KBM-7 (cell line): ENCODE measurements at regions not wholly inside any gene's neighbourhood (a gene's known extent, or its start where the extent isn't known, plus 50 kb on each side); places are given as distances from the start of the nearest gene placed in this dataset.

ENCODE experiments used
- DNase-seq: peaks from one replicate; pipeline ENCODE4 v3.0.0-alpha.2; 2015
- in situ Hi-C: fragments of 300-500 bp; cut with MboI; formaldehyde crosslinking; loops from 2 replicates; pipeline ENCODE4 v1.14.3; 2020; ENCODE audit warnings: low sequenced_read_pairs, low pct_unique_long_range_greater_than_20kb, mixed read lengths

DNA sequence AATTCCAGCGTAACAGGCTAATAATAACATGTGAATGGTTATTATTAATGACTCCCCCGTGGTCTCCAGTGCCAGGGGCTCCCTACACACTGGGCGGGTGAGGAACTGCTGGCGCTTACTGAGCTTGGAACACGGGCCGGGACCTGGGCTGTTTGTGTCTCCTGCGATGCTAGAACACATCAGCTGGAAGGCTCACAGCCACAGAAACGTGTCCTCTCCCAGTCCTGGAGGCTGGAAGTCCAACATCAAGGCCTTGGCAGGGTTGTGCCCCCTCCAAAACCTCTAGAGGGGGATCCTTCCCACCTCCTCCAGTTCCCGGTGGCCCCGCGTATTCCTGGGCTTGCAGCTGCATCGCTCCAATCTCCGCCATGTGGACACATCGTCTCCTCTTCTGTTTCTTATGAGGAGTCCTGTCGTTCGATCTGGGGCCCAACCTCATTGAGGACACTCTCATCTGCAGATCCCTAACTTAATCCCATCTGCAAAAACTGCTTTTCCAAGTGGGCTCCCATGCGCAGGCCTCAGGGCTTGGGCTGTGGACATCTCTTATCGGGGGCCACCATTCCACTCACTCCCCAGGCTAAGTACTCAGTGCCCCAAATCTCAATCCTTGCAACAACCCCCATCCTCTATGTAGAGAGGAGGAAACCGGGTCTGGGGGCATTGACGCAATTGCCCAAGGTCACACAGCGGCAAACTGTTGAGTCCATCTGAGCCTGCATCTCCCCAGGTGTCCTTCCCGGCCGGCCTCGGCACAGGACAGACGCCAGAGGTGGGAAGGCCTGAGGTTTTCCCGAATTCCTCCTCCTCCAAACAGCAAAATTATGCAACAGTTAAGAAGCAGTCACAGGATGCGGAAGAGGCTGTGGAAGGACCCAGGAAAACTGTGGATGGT, 193.9 kb downstream of the IRF8 start:
- no peak for DNase-seq
- in situ Hi-C loops = no loop called here

- DNase-seq = no peak
- in situ Hi-C loops = no loop called here
These were observed 195.1 kb downstream of the IRF8 start for GRCh38 chr16:86093801-86094750.

GRCh38 chr16:86095131-86095752, 196.3 kb downstream of the IRF8 start:
- no peak for DNase-seq
- in situ Hi-C loops = no loop called here

- in situ Hi-C loops = no loop called here
These were observed 197.0 kb downstream of the IRF8 start for GRCh38 chr16:86095906-86096485.

GRCh38 chr16:86096850-86097249, 197.9 kb downstream of the IRF8 start:
- in situ Hi-C loops = no loop called here

More at GRCh38 chr16:86095906-86096485, 197.0 kb downstream of the IRF8 start:
- no peak for DNase-seq

GRCh38 chr16:86099326-86099725, 200.4 kb downstream of the IRF8 start:
- no peak for DNase-seq
- in situ Hi-C loops = no loop called here

More at GRCh38 chr16:86096850-86097249, 197.9 kb downstream of the IRF8 start:
- DNase-seq = no peak

DNA sequence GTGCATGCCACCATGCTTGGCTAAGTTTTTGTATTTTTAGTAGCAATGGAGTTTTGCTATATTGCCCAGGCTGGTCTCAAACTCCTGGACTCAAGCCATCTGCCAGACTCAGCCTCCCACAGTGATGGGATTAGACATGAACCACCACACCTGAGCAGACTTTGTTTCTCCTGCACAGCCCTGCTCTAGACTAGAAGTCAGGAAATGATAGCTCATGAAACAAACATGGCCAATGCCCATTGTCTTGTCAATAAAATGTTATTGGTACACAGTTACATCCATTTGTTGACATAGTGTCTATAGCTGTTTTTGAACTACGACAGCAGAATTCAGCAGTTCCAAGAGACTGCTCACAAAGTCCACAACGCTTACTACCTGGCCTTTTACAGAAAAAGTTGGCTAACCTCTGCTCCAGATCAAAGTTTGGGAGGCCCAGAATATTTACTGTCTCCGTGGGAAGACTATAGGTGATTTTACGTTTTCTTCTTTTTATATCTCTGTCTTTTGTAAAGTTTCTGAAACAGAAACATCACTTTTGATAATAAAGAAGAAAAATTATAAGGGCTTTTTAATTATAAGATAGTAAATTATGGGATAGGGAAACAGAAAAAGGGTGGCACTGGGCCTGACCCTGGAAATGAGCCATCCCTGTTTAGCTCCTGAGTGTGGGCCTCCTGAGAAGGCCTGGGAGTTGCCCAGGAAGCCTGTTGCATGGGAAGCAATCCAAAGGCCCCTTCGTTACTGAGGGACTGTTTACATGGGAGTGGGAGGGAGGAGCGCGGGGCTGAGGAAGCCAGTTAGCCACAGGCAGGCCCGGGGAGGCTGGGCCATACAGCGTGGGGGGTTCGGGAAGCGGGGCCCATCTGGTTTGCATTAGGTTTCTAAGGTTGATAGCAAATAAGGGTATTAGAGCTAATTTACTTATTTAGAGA, 201.5 kb downstream of the IRF8 start:
- no peak for DNase-seq
- in situ Hi-C loops = no loop called here

DNA sequence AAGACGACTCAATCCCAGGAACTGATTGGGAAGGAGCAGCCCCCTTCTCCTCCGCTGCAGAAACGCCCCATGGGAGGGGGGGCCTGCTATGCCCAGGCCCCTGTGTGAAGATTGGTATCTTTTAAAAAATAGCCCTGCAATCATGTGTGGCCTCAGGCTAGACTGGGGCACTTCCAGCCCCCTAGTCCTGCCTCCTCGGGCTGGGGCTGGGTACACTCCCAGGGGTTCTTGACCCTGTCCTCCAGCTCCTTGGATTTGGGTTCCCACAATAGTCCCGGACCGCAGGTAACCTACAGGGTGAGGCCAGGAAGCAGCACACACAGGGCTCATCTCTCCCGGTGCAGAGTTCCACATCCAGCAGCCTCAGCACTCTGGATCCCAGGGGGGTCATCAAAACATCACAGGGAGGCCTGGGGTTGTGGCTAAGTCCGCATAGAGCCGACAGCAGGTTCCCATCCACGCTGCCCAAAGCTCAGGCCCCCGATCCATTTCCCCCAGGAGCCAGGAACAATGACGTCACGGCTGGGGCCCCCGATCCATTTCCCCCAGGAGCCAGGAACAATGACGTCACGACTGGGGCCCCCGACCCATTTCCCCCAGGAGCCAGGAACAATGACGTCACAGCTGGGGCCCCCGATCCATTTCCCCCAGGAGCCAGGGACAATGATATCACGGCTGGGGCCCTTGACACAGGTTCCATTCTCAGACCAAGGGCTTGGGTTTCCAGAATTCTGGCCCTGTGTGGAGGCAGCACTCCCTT, 202.4 kb downstream of the IRF8 start:
- in situ Hi-C loops = no loop called here
- no peak for DNase-seq

GRCh38 chr16:86101897-86102157, 202.9 kb downstream of the IRF8 start:
- DNase-seq = no peak
- in situ Hi-C loops = no loop called here

DNA sequence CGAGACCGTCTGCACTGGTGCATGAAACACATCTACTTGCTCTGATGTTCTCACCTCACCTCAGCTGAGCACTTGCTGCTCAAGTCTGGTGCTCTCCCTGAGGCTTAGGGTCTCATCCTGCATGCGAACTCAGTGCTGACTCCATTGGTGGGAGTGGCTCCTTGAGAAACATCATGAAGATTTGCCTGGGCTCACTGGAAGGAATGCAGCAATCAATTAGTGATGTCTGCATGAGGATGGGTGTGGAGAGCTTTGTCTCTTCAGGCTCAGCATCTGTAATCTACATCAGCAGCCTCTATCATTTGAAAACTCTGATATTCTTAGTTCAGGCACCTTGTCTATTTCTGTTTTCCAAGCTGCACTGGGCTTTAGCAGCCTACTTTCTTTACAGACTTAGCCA, 204.4 kb downstream of the IRF8 start:
- in situ Hi-C loops = no loop called here
- DNase-seq = no peak

DNA sequence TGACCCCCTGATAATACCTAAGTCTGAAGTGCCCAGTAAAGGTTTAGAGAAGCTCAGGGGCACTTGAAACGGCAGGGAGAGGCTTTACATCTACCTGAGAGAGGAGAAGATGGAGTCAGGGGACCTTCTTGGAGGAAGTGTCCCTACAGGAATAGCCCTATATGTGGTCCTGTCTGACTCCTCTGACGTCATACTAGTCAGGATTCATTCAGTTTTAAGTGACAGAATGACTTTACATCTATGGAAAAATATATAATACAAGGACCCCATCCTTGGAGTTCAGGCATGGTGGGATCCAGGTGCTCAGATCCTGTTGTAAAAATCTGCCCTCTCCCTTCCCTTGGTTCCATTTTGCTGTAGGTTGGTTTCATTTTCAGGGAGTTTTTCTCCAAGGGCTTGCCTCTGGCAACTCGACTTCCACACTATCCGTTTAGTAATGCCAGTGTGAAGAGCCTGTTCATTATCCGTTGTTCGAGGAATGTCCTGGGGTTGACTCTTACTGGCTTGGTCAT, 205.6 kb downstream of the IRF8 start:
- in situ Hi-C loops = no loop called here
- DNase-seq = no peak

DNA sequence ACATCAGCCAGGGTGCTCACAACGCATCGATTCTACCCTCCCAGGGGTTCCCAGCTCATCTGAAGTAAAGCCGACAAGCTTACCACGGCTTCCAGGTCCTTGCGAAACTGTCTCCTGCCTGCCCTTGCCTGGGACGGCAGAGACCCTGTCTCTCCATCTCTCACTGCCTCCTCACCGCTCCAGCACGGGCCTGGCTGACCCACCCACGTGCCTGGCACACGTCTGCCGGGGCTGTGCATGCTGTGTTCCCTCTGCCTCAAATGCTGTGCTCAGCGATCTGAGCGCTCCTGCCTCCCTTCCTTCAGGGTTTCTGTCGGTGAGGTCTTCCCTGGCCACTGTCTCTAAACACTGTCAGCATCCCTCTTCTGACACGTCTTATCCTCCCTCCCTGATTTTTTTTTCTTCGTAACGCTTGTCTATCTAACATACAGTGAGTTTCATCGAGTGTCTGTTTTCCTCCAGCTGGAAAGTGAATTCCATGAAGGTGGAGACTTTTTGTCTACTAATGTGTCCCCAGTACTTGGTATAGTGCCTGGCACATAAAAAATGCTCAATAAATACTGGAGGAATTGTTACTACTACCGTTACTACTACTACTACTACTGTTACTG, 208.4 kb downstream of the IRF8 start:
- in situ Hi-C loops = no loop called here
- no peak for DNase-seq

- DNase-seq = no peak
- in situ Hi-C loops = no loop called here
These were observed 209.1 kb downstream of the IRF8 start for GRCh38 chr16:86108062-86108461.

DNA sequence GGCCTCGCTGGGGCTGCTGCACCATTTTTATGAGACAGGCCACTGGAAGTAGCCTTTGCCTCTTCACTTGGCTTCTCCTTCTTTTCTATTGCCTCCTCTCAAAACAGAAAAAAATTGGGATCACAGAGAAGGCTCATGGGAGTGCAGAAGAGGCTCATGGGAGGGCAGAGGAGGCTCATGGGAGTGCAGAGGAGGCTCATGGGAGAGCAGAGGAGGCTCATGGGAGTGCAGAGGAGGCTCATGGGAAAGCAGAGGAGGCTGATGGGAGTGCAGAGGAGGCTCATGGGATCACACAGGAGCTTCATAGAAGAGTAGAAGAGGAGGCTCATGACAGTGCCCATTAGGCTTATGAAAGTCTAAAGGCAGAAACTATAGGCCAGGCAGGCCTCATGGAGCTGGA, 211.2 kb downstream of the IRF8 start:
- in situ Hi-C loops = no loop called here
- no peak for DNase-seq

DNA sequence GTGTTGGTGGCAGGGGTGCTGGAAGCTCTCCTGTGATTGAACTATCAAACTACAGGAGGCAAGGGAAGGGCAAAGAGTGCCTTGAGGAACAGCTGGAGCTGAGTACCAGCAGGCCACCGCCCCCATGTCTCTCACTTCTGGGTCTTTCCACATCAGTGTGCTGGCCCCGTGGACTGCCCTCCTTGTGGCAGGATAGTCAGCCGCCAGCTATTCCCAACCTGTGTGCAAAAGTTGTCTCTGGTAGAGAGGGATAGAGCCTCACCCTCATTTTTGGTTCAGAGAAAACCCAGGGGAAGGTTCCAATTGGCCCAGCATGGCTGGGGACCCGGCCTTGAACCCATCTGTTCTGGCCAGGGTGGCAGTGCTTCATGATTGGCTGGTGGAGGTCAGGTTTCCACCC, 211.8 kb downstream of the IRF8 start:
- in situ Hi-C loops = no loop called here
- no peak for DNase-seq

DNA sequence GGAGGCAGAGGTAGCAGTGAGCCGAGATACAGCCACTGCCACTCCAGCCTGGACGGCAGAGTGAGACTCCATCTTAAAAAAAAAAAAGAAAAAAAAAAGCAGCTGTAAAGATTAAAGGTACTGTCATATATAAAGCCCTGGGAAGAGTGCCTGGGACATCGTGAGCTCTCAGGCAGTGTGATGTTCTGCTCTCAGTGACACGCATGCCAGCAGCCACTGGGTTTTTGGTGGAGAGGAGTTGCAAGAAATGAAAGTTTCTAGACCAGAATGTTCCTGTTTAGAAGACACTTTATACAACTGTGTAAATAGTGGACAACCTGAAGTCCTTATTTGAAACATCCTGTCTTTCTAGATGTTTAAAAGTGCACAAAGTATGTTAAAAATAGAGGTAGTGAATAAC, 213.2 kb downstream of the IRF8 start:
- in situ Hi-C loops = no loop called here
- no peak for DNase-seq

DNA sequence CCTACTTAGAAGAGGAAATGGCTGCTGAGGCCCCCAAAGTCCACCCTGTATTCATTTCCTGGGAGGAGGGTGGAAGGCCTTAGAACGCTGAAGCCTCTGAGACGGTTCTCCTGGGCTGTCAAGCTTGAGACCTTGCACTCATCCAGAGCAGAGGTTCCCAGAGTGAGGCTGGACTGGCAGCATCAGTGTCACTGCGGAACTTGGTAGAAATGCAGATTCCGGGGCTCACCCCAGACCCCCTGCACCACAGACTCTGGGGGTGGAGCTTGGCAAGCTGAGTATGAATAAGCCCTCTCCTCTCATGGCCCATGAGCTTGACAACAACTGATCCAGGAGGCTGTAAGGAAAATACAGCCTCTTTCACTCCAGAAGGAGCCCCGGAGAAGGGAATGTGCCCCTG, 218.3 kb downstream of the IRF8 start:
- no peak for DNase-seq
- in situ Hi-C loops = no loop called here
